ENCODE measurements at regions not wholly inside any gene's neighbourhood (a gene's known extent, or its start where the extent isn't known, plus 50 kb on each side); places are given as distances from the start of the nearest gene placed in this dataset.
"Not testable (repeated sequence)": the region's sequence is repeated elsewhere in the genome, so short reads cannot be mapped to it uniquely, and the experiment has no call there.

GRCh38 chr7:131157530-131158243 is 170.0 kb upstream of the MKLN1 start:
- H3K36me3 ChIP-seq (ENCODE audit: control insufficient read depth, insufficient read depth, low read length), result no peaks in the 10 kb centered on the region
- H3K4me3 ChIP-seq (ENCODE audit: low read depth, low read length), result no peak overlapping the region
- no peak overlapping the region for H3K27ac ChIP-seq (ENCODE audit: low read depth, low read length)
- no peaks in the 10 kb centered on the region for H3K4me1 ChIP-seq (ENCODE audit: control insufficient read depth, insufficient read depth, low read length)
- H3K9me3 ChIP-seq (ENCODE audit: control insufficient read depth, insufficient read depth, low read length), result no peaks in the 10 kb centered on the region
- DNase-seq (ENCODE audit: low read depth in 4 of 6, low spot score in 6 of 6), result no peak
- WGBS (ENCODE audit: insufficient coverage), result 90% methylated on average over 12 of the region's 14 CpGs
- no peaks in the 10 kb centered on the region for H3K27me3 ChIP-seq (ENCODE audit: control insufficient read depth, insufficient read depth, low read length)

GRCh38 chr7:131158244-131158636 is 169.4 kb upstream of the MKLN1 start:
- DNase-seq (ENCODE audit: low read depth in 4 of 6, low spot score in 6 of 6); H3K4me1 ChIP-seq (ENCODE audit: control insufficient read depth, insufficient read depth, low read length); H3K36me3 ChIP-seq (ENCODE audit: control insufficient read depth, insufficient read depth, low read length); H3K27me3 ChIP-seq (ENCODE audit: control insufficient read depth, insufficient read depth, low read length); H3K9me3 ChIP-seq (ENCODE audit: control insufficient read depth, insufficient read depth, low read length); H3K27ac ChIP-seq (ENCODE audit: low read depth, low read length); H3K4me3 ChIP-seq (ENCODE audit: low read depth, low read length): not testable (repeated sequence)
- no CpG with 5 or more reads among the region's 2 CpGs for WGBS (ENCODE audit: insufficient coverage)

- Histone ChIP-seq H3K9me3 (ENCODE audit: control insufficient read depth, insufficient read depth, low read length) (no peaks in the 10 kb centered on the region), H3K4me3 (ENCODE audit: low read depth, low read length) (no peak overlapping the region), H3K4me1 (ENCODE audit: control insufficient read depth, insufficient read depth, low read length) (no peaks in the 10 kb centered on the region), H3K27ac (ENCODE audit: low read depth, low read length) (no peak overlapping the region), H3K36me3 (ENCODE audit: control insufficient read depth, insufficient read depth, low read length) (no peaks in the 10 kb centered on the region), H3K27me3 (ENCODE audit: control insufficient read depth, insufficient read depth, low read length) (no peaks in the 10 kb centered on the region)
- no peak for DNase-seq (ENCODE audit: low read depth in 4 of 6, low spot score in 6 of 6)
- no CpG with 5 or more reads among the region's 2 CpGs for WGBS (ENCODE audit: insufficient coverage)
These were observed 167.7 kb upstream of the MKLN1 start for GRCh38 chr7:131159961-131160361.

GRCh38 chr7:131161103-131161502 is 166.6 kb upstream of the MKLN1 start:
- Histone ChIP-seq H3K27ac (ENCODE audit: low read depth, low read length) (no peak overlapping the region), H3K4me1 (ENCODE audit: control insufficient read depth, insufficient read depth, low read length) (no peaks in the 10 kb centered on the region), H3K36me3 (ENCODE audit: control insufficient read depth, insufficient read depth, low read length) (no peaks in the 10 kb centered on the region), H3K27me3 (ENCODE audit: control insufficient read depth, insufficient read depth, low read length) (no peaks in the 10 kb centered on the region), H3K9me3 (ENCODE audit: control insufficient read depth, insufficient read depth, low read length) (no peaks in the 10 kb centered on the region), H3K4me3 (ENCODE audit: low read depth, low read length) (no peak overlapping the region)
- DNase-seq (ENCODE audit: low read depth in 4 of 6, low spot score in 6 of 6), result no peak
- whole genome bisulfite sequencing (ENCODE audit: insufficient coverage), result no CpG with 5 or more reads among the region's 3 CpGs

GRCh38 chr7:131164025-131164925 is 163.4 kb upstream of the MKLN1 start:
- no peaks in the 10 kb centered on the region for H3K4me1 ChIP-seq (ENCODE audit: control insufficient read depth, insufficient read depth, low read length)
- no peak overlapping the region for H3K27ac ChIP-seq (ENCODE audit: low read depth, low read length)
- H3K27me3 ChIP-seq (ENCODE audit: control insufficient read depth, insufficient read depth, low read length), result no peaks in the 10 kb centered on the region
- H3K36me3 ChIP-seq (ENCODE audit: control insufficient read depth, insufficient read depth, low read length), result no peaks in the 10 kb centered on the region
- WGBS (ENCODE audit: insufficient coverage), result 86% methylated on average over 1 of the region's 3 CpGs
- DNase-seq (ENCODE audit: low read depth in 4 of 6, low spot score in 6 of 6), result no peak
- no peak overlapping the region for H3K4me3 ChIP-seq (ENCODE audit: low read depth, low read length)
- no peaks in the 10 kb centered on the region for H3K9me3 ChIP-seq (ENCODE audit: control insufficient read depth, insufficient read depth, low read length)

- Histone ChIP-seq H3K27me3 (ENCODE audit: control insufficient read depth, insufficient read depth, low read length) (no peaks in the 10 kb centered on the region), H3K36me3 (ENCODE audit: control insufficient read depth, insufficient read depth, low read length) (no peaks in the 10 kb centered on the region), H3K4me1 (ENCODE audit: control insufficient read depth, insufficient read depth, low read length) (no peaks in the 10 kb centered on the region), H3K4me3 (ENCODE audit: low read depth, low read length) (no peak overlapping the region), H3K27ac (ENCODE audit: low read depth, low read length) (no peak overlapping the region), H3K9me3 (ENCODE audit: control insufficient read depth, insufficient read depth, low read length) (no peaks in the 10 kb centered on the region)
- DNase-seq (ENCODE audit: low read depth in 4 of 6, low spot score in 6 of 6), result no peak
- WGBS (ENCODE audit: insufficient coverage), result 98% methylated on average over 5 of the region's 6 CpGs
These were observed 161.6 kb upstream of the MKLN1 start for GRCh38 chr7:131166066-131166465.

GRCh38 chr7:131170440-131171271 is 157.0 kb upstream of the MKLN1 start:
- 86% methylated on average over 1 of the region's 2 CpGs for WGBS (ENCODE audit: insufficient coverage)
- H3K27ac ChIP-seq (ENCODE audit: low read depth, low read length), result no peak overlapping the region
- no peak overlapping the region for H3K4me3 ChIP-seq (ENCODE audit: low read depth, low read length)

GRCh38 chr7:131173145-131173890 is 154.4 kb upstream of the MKLN1 start:
- WGBS (ENCODE audit: insufficient coverage), result 100% methylated on average over 4 of the region's 11 CpGs
- Histone ChIP-seq H3K36me3 (ENCODE audit: control insufficient read depth, insufficient read depth, low read length) (no peaks in the 10 kb centered on the region), H3K27ac (ENCODE audit: low read depth, low read length) (no peak overlapping the region), H3K27me3 (ENCODE audit: control insufficient read depth, insufficient read depth, low read length) (no peaks in the 10 kb centered on the region), H3K4me3 (ENCODE audit: low read depth, low read length) (no peak overlapping the region), H3K4me1 (ENCODE audit: control insufficient read depth, insufficient read depth, low read length) (no peaks in the 10 kb centered on the region), H3K9me3 (ENCODE audit: control insufficient read depth, insufficient read depth, low read length) (no peaks in the 10 kb centered on the region)
- DNase-seq (ENCODE audit: low read depth in 4 of 6, low spot score in 6 of 6), result no peak

More at GRCh38 chr7:131170440-131171271, 157.0 kb upstream of the MKLN1 start:
- no peaks in the 10 kb centered on the region for H3K9me3 ChIP-seq (ENCODE audit: control insufficient read depth, insufficient read depth, low read length)
- no peaks in the 10 kb centered on the region for H3K36me3 ChIP-seq (ENCODE audit: control insufficient read depth, insufficient read depth, low read length)
- no peaks in the 10 kb centered on the region for H3K4me1 ChIP-seq (ENCODE audit: control insufficient read depth, insufficient read depth, low read length)
- no peak for DNase-seq (ENCODE audit: low read depth in 4 of 6, low spot score in 6 of 6)
- no peaks in the 10 kb centered on the region for H3K27me3 ChIP-seq (ENCODE audit: control insufficient read depth, insufficient read depth, low read length)

GRCh38 chr7:131174391-131174790 is 153.3 kb upstream of the MKLN1 start:
- no peak for DNase-seq (ENCODE audit: low read depth in 4 of 6, low spot score in 6 of 6)
- no peak overlapping the region for H3K4me3 ChIP-seq (ENCODE audit: low read depth, low read length)
- WGBS (ENCODE audit: insufficient coverage), result no CpG with 5 or more reads among the region's 5 CpGs
- no peaks in the 10 kb centered on the region for H3K9me3 ChIP-seq (ENCODE audit: control insufficient read depth, insufficient read depth, low read length)
- no peak overlapping the region for H3K27ac ChIP-seq (ENCODE audit: low read depth, low read length)
- H3K36me3 ChIP-seq (ENCODE audit: control insufficient read depth, insufficient read depth, low read length), result no peaks in the 10 kb centered on the region
- H3K27me3 ChIP-seq (ENCODE audit: control insufficient read depth, insufficient read depth, low read length), result no peaks in the 10 kb centered on the region
- no peaks in the 10 kb centered on the region for H3K4me1 ChIP-seq (ENCODE audit: control insufficient read depth, insufficient read depth, low read length)

Measured in spinal cord (tissue), 9 donors.